Retinal pigment epithelial cell (primary cell): ENCODE measurements at regions not wholly inside any gene's neighbourhood (a gene's known extent, or its start where the extent isn't known, plus 50 kb on each side); places are given as distances from the start of the nearest gene placed in this dataset.
A peak's percentile ranks its signal among the peaks of the same experiment; 100 is the strongest.

ENCODE experiments used
- DNase-seq: peaks from one replicate; pipeline ENCODE4 v3.0.0-alpha.2; 2010; ENCODE audit warnings: low read depth
- H3K4me3 ChIP-seq: 2 replicates; pipeline ENCODE4 v1.5.1; 2011; ENCODE audit warnings: mild to moderate bottlenecking, low read length, control low read depth, moderate library complexity
- CTCF ChIP-seq: conservative IDR thresholded peaks from 2 replicates; pipeline ENCODE4 v1.5.1; 2011; ENCODE audit warnings: low read depth, low read length, control low read depth, inconsistent platforms

DNA sequence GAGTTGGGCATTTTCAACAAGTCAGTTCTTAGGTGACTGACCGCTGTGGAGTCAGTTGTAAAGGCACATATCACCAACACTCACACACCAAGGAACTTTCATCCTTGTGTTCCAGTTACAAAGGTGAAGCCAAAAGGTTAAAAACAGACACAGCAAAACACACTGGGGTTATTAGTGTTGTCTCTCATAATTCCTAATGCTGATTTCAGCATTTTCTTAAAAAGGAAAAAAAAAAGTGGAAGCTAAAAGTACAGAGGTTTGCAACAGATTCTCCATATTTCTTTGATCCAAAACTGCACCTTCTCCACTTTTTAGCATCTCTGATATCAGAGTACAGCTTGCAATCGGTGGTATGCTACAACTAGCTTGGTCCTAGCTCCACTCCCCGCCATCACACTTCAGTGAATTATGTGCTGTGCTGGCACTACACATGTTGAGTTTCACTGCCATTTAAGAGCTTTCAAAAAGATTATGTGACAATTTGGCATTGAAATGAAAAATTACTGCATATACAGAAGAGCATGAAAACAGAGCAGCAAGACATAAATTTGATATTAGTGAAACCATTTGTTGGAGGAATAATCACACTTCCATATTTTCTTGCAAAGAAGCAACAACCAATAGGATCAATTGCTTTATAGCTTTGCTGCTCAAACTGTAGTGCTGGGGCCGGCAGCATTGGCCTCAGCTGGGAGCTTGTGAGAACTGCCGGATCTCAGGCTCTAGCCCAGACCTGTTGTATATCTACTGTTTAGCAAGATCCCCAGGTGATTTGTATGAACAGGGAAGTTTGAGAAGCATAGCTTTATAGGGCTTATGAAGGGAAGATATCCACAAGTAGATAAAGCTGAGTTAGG is 62.3 kb upstream of the DAPL1 start:
- no peak overlapping the region for H3K4me3 ChIP-seq
- DNase-seq: no peak
- no peak for TF ChIP-seq CTCF

DNA sequence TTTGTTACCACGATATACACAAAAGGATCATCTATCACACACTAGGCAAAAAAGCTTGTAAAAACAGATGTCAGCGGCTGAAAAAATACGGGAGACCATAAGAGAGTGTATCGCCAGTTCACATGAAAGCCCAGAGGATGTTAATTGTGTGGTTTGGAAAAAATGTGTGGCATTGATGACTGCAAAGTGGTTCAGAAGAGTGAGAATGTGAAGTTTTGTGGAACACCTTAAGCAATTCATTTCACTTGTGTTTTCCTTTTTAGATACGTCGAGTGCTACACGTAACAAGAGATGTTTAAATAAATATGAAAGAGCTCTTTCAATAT is 61.7 kb upstream of the DAPL1 start:
- no peak overlapping the region for H3K4me3 ChIP-seq
- DNase-seq: no peak
- TF ChIP-seq CTCF: no peak

DNA sequence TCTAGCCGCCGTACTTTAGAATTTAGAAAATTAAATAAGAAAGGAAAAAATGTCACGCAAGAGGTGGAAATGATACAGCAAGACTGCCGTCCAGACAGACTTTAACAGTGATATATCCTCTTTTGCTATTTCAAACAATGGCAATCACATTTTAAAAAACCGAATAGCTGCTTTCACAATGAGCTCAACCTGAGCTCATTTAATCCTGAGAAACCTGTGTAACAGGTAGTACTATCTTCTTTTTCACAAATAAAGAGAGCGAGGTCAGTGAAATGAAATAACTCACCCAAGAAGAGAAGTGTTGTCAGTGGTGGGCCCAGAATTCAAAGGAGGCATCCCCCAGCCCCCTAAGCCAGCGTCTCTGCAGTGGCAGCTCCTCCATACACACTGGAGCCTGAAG is 60.7 kb upstream of the DAPL1 start:
- no peak for TF ChIP-seq CTCF
- DNase-seq: no peak
- H3K4me3 ChIP-seq: no peak overlapping the region

GRCh38 chr2:158735822-158736580 is 59.1 kb upstream of the DAPL1 start:
- no peak overlapping the region for H3K4me3 ChIP-seq
- DNase-seq: no peak
- no peak for TF ChIP-seq CTCF

DNA sequence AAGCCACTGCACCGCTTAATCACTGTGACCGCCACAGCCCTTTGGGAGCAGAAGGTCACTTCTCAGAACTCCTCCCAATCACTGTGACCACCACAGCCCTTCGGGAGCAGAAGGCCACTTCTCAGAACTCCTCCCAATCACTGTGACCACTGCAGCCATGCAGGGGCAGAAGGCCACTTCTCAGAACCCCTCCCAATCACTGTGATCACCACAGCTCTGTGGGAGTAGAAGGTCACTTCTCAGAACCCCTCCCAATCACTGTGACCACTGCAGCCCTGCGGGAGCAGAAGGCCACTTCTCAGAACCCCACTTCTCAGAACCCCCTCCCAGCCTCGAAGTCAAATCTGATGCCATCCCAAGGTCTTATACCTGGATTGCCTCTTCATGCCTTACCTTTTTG is 56.8 kb upstream of the DAPL1 start:
- no peak for TF ChIP-seq CTCF
- no peak overlapping the region for H3K4me3 ChIP-seq
- DNase-seq: no peak

- no peak for TF ChIP-seq CTCF
These were observed 55.0 kb upstream of the DAPL1 start for GRCh38 chr2:158740127-158740526.

GRCh38 chr2:158740621-158741020 is 54.5 kb upstream of the DAPL1 start:
- TF ChIP-seq CTCF: no peak
- peak; percentile 94 for DNase-seq
- no peak overlapping the region for H3K4me3 ChIP-seq

More at GRCh38 chr2:158740127-158740526, 55.0 kb upstream of the DAPL1 start:
- H3K4me3 ChIP-seq: no peak overlapping the region
- DNase-seq: peak; percentile 66
